Effector memory CD8-positive, alpha-beta T cell (primary cell): ENCODE measurements at regions not wholly inside any gene's neighbourhood (a gene's known extent, or its start where the extent isn't known, plus 50 kb on each side); places are given as distances from the start of the nearest gene placed in this dataset.
"Not testable (repeated sequence)": the region's sequence is repeated elsewhere in the genome, so short reads cannot be mapped to it uniquely, and the experiment has no call there.

Source experiments
- ATAC-seq: fragments of 150-1000 bp; cut with Tn5 transposase; replicated peaks from 2 replicates; pipeline ENCODE4 v1.10.0; 2021; ENCODE audit warnings: mild to moderate bottlenecking, moderate library complexity
- DNase-seq, 3 experiments: peaks; one replicate each; pipeline ENCODE4 v3.0.0; 2021
- H3K27ac Mint-ChIP-seq, 2 donors: one replicate each; pipeline ENCODE4 v1.8.0; 2022; ENCODE audit warnings: mild to moderate bottlenecking in 2 of 2, mixed read lengths in 2 of 2, moderate library complexity in 2 of 2
- H3K27me3 Mint-ChIP-seq, 2 donors: one replicate each; pipeline ENCODE4 v1.8.0; 2022; ENCODE audit warnings: mixed read lengths in 2 of 2
- H3K36me3 Mint-ChIP-seq: one replicate; pipeline ENCODE4 v1.8.0; 2022; ENCODE audit warnings: mild to moderate bottlenecking, moderate library complexity, mixed read lengths; ENCODE audit not compliant: insufficient read depth
- H3K4me1 Mint-ChIP-seq, 2 donors: one replicate each; pipeline ENCODE4 v1.8.0; 2022; ENCODE audit warnings: low read depth in 2 of 2, mixed read lengths in 2 of 2
- H3K4me3 Mint-ChIP-seq, 2 donors: one replicate each; pipeline ENCODE4 v1.8.0; 2022; ENCODE audit warnings: mild to moderate bottlenecking in 2 of 2, mixed read lengths in 2 of 2, moderate library complexity in 2 of 2
- H3K9me3 Mint-ChIP-seq, 2 donors: one replicate each; pipeline ENCODE4 v1.8.0; 2022; ENCODE audit warnings: mixed read lengths in 2 of 2

- H3K36me3 Mint-ChIP-seq: no peaks in the 10 kb centered on the region
- no peak for ATAC-seq
- H3K27me3 Mint-ChIP-seq: no peaks in the 10 kb centered on the region
- no peak for DNase-seq
- peaks cover 2 to 7% of the 10 kb centered on the region in 2 donors for H3K4me1 Mint-ChIP-seq
- peak overlapping the region in 1 of 2 donors; percentile 6 for H3K27ac Mint-ChIP-seq
- no peak overlapping the region for H3K4me3 Mint-ChIP-seq
- no peaks in the 10 kb centered on the region for H3K9me3 Mint-ChIP-seq
These were observed 274.3 kb upstream of the TRIB2 start for GRCh38 chr2:12442476-12442847.

DNA sequence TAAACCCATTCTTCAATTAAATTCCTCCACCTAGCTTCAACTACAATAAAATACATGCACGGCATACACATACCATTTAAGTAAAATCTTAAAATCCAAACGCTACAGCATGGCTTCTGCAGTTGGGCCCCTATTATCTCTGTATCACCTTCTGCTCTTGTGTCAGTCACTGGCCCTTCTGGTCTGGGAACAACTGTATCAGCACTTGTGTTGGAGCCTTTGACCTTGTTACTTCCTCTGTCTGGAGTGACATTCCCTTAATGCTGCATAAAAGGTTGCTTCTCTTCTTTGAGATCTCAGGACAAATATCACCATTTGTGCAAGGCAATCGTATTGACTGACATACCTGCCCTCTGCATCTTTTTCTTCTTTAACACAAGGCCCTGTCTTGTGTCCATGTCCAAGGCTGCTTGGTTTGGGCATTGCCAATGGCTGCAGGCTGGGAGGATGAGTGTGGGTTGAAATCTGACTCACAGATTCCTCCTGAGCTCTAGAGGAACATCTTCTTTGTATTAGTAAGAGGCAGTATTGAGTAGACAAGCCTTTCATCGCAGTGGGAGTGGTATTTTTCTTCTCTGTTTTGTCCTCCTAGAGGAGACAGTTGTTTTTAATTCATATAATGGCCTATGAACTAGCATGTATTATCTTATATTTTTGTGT, 267.8 kb upstream of the TRIB2 start:
- ATAC-seq (no peak), DNase-seq (no peak)
- no peak overlapping the region for H3K4me3 Mint-ChIP-seq
- H3K9me3 Mint-ChIP-seq: no peaks in the 10 kb centered on the region
- peaks cover 8 to 17% of the 10 kb centered on the region in 2 donors for H3K4me1 Mint-ChIP-seq
- H3K36me3 Mint-ChIP-seq: no peaks in the 10 kb centered on the region
- H3K27me3 Mint-ChIP-seq: no peaks in the 10 kb centered on the region
- H3K27ac Mint-ChIP-seq: no peak overlapping the region

DNA sequence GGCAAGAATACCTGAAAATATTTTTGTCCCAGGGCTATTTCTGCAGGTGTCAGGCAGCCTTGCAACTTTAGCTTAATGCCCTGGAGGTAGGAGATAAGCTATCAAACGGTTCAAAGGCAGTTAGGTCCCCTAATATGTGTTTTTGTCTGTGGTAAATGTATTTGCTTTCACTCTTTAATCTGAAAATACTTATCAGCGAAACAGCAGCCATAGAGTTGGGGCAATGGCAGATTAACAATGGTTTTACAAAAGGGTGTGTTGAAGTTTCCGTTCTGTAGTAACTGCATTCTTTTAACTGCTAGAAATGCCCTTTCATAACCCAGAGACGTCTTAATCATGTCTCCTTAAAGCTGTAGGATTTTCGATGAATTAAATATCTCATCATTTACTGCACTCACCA, 265.0 kb upstream of the TRIB2 start:
- no peaks in the 10 kb centered on the region for H3K27me3 Mint-ChIP-seq
- H3K36me3 Mint-ChIP-seq: peaks cover 3% of the 10 kb centered on the region
- H3K27ac Mint-ChIP-seq: peak overlapping the region; percentile 80 to 83
- no peaks in the 10 kb centered on the region for H3K9me3 Mint-ChIP-seq
- ATAC-seq (no peak), DNase-seq (no peak)
- H3K4me3 Mint-ChIP-seq: peak overlapping the region; percentile 56 to 70
- peaks cover 13 to 25% of the 10 kb centered on the region in 2 donors for H3K4me1 Mint-ChIP-seq

GRCh38 chr2:12452185-12452584, 264.6 kb upstream of the TRIB2 start:
- peak overlapping the region; percentile 80 to 83 for H3K27ac Mint-ChIP-seq
- H3K4me1 Mint-ChIP-seq: peaks cover 18 to 29% of the 10 kb centered on the region in 2 donors
- no peaks in the 10 kb centered on the region for H3K9me3 Mint-ChIP-seq
- H3K27me3 Mint-ChIP-seq: no peaks in the 10 kb centered on the region
- H3K4me3 Mint-ChIP-seq: peak overlapping the region; percentile 56 to 70
- H3K36me3 Mint-ChIP-seq: peaks cover 3% of the 10 kb centered on the region
- ATAC-seq (no peak), DNase-seq (no peak)

DNA sequence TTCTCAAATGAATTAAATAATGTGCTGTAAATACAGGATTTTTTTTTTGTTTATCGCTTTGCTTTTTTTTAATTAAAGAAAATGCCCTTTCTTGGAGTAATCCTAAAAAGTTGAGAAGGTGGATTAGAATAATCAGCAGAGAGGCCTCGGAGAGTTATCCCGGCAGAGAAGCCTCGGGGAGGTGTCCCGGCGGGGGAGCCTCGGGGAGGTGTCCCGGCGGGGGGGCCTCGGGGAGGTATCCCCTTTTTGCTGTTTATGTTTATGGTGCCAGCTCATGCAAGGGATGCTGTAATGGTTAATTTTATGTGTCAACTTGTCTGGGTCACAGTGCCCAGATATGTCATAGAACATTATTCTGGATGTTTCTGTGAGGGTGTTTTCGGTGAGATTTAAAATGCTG, 263.0 kb upstream of the TRIB2 start:
- ATAC-seq (no peak), DNase-seq (no peak)
- H3K27ac Mint-ChIP-seq: peak overlapping the region in 1 of 2 donors; percentile 22
- no peak overlapping the region for H3K4me3 Mint-ChIP-seq
- no peaks in the 10 kb centered on the region for H3K9me3 Mint-ChIP-seq
- H3K4me1 Mint-ChIP-seq: peaks cover 21 to 30% of the 10 kb centered on the region in 2 donors
- peaks cover 3% of the 10 kb centered on the region for H3K36me3 Mint-ChIP-seq
- no peaks in the 10 kb centered on the region for H3K27me3 Mint-ChIP-seq

GRCh38 chr2:12455661-12456060, 261.1 kb upstream of the TRIB2 start:
- Mint-ChIP-seq H3K36me3 (peaks cover 3% of the 10 kb centered on the region), H3K4me1 (peaks cover 21 to 35% of the 10 kb centered on the region in 2 donors)

GRCh38 chr2:12456293-12457106, 260.2 kb upstream of the TRIB2 start:
- Mint-ChIP-seq H3K4me3 (peak overlapping the region; percentile 73 to 74), H3K4me1 (peaks cover 21 to 33% of the 10 kb centered on the region in 2 donors), H3K9me3 (no peaks in the 10 kb centered on the region), H3K36me3 (peaks cover 3% of the 10 kb centered on the region), H3K27ac (peak overlapping the region; percentile 92 to 96), H3K27me3 (no peaks in the 10 kb centered on the region)
- ATAC-seq (peak; percentile 88), DNase-seq (peak; percentile 15 to 46 (median 24))

More at GRCh38 chr2:12455661-12456060, 261.1 kb upstream of the TRIB2 start:
- Mint-ChIP-seq H3K9me3 (no peaks in the 10 kb centered on the region), H3K27ac (no peak overlapping the region), H3K27me3 (no peaks in the 10 kb centered on the region), H3K4me3 (no peak overlapping the region)
- DNase-seq (no peak), ATAC-seq (no peak)

- peaks cover 3% of the 10 kb centered on the region for H3K36me3 Mint-ChIP-seq
- peak overlapping the region in 1 of 2 donors; percentile 92 for H3K27ac Mint-ChIP-seq
- no peak overlapping the region for H3K4me3 Mint-ChIP-seq
- DNase-seq (no peak), ATAC-seq (no peak)
- peaks cover 13 to 20% of the 10 kb centered on the region in 2 donors for H3K4me1 Mint-ChIP-seq
- no peaks in the 10 kb centered on the region for H3K27me3 Mint-ChIP-seq
- no peaks in the 10 kb centered on the region for H3K9me3 Mint-ChIP-seq
These were observed 258.9 kb upstream of the TRIB2 start for GRCh38 chr2:12457831-12458230.

- Mint-ChIP-seq H3K27ac (peak overlapping the region in 1 of 2 donors; percentile 2), H3K4me3 (no peak overlapping the region), H3K9me3 (peaks cover 0 to 7% of the 10 kb centered on the region in 2 donors), H3K36me3 (no peaks in the 10 kb centered on the region), H3K4me1 (peaks cover 3 to 13% of the 10 kb centered on the region in 2 donors), H3K27me3 (no peaks in the 10 kb centered on the region)
- DNase-seq (no peak), ATAC-seq (no peak)
These were observed 253.5 kb upstream of the TRIB2 start for GRCh38 chr2:12463189-12463588.

- ATAC-seq (no peak), DNase-seq (no peak)
- Mint-ChIP-seq H3K27ac (peak overlapping the region in 1 of 2 donors; percentile 38), H3K9me3 (peaks cover 0 to 7% of the 10 kb centered on the region in 2 donors), H3K27me3 (no peaks in the 10 kb centered on the region), H3K4me3 (no peak overlapping the region), H3K36me3 (no peaks in the 10 kb centered on the region), H3K4me1 (peaks cover 3 to 9% of the 10 kb centered on the region in 2 donors)
These were observed 251.1 kb upstream of the TRIB2 start for GRCh38 chr2:12465631-12466135.

DNA sequence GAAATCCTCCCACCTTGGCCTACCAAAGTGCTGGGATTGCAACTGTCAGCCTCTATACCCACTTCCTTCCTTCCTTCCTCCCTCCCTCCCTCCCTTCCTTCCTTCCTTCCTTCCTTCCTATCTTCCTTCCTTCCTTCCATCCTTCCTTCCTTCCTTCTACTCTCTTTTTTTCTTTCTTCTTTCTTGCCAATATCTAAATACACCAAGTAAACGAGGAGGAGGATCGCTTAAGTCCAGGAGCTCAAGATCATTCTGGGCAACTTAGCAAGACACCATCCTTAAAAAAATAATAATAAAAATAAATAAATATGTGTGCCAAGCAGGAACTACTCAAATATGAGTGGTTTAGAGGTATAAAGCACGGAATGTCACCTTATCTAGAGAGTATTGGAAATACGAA, 249.4 kb upstream of the TRIB2 start:
- peak overlapping the region; percentile 64 to 87 for H3K27ac Mint-ChIP-seq
- H3K4me1 Mint-ChIP-seq: peaks cover 3 to 9% of the 10 kb centered on the region in 2 donors
- ATAC-seq (no peak), DNase-seq (no peak)
- no peaks in the 10 kb centered on the region for H3K36me3 Mint-ChIP-seq
- H3K27me3 Mint-ChIP-seq: no peaks in the 10 kb centered on the region
- no peak overlapping the region for H3K4me3 Mint-ChIP-seq
- peaks cover 0 to 7% of the 10 kb centered on the region in 2 donors for H3K9me3 Mint-ChIP-seq

- H3K36me3 Mint-ChIP-seq: no peaks in the 10 kb centered on the region
- no peaks in the 10 kb centered on the region for H3K27me3 Mint-ChIP-seq
- H3K9me3 Mint-ChIP-seq: peaks cover 0 to 7% of the 10 kb centered on the region in 2 donors
- H3K4me1 Mint-ChIP-seq: peaks cover 3 to 9% of the 10 kb centered on the region in 2 donors
- ATAC-seq: no peak
- H3K27ac Mint-ChIP-seq: no peak overlapping the region
- H3K4me3 Mint-ChIP-seq: no peak overlapping the region
- DNase-seq: no peak
These were observed 247.6 kb upstream of the TRIB2 start for GRCh38 chr2:12469141-12469561.

DNA sequence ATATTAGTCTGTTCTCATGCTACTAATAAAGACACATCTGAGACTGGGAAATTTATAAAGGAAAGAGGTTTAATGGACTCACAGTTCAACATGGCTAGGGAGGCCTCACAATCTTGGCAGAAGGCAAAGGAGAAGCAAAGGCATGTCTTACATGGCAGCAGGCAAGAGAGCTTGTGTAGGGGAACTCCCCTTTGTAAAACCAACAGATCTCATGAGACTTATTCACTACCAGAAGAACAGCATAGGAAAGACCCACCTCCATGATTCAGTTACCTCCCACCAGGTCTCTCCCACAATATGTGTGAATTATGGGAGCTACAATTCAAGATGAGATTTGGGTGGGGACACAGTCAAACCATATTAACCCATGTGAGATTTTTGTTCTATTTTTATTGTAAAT, 244.5 kb upstream of the TRIB2 start:
- H3K4me3 Mint-ChIP-seq, H3K27me3 Mint-ChIP-seq, ATAC-seq, H3K4me1 Mint-ChIP-seq, H3K27ac Mint-ChIP-seq, DNase-seq, H3K36me3 Mint-ChIP-seq, H3K9me3 Mint-ChIP-seq: not testable (repeated sequence)
